Right forelimb (tissue), 1 donor: ENCODE measurements at regions not wholly inside any gene's neighbourhood (a gene's known extent, or its start where the extent isn't known, plus 50 kb on each side); places are given as distances from the start of the nearest gene placed in this dataset.

ENCODE experiments used
- DNase-seq: peaks from one replicate; pipeline ENCODE4 v3.0.0-alpha.2; 2018

DNA sequence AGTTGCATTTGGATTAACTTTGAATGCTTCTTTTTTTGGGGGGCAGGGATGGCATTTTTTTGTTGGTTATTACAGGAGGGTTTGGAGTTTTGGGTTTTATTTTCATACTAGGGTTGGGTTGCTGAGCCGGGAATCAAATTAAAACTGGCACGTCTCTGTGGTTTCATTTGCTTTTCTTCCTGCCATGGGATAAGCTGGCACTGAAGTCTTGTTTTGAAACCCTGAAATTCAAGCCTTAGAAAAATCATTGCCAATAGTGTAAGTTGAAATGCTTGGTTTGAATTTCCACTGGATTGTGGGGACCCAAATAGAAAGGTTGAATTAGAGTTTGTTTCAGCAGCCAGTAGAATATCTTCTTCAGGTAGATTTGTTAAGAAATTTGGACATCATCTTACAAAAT lies 193.1 kb upstream of the DCBLD2 start:
- DNase-seq: no peak

GRCh38 chr3:99087277-99087676 lies 185.8 kb upstream of the DCBLD2 start:
- no peak for DNase-seq

DNA sequence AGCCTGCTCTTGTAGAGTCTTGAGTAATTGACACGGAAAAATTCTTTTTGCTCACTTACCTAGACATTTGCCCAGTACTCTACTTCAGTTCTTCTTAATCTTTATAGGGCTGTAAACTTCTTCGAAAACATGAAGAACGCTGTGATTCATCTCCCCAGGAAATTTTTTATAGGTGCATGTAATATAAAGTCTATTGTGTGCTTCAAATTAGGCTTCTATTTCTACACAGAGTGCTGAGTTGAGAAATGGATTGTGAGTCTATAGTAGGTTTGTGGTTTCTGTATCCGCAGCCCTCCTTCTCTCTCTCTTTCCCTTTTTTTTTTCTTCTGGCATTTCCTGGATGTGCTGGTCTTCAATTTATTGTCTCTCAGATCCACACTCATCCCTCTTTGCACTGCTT lies 183.3 kb upstream of the DCBLD2 start:
- no peak for DNase-seq

- DNase-seq: no peak
Measured at GRCh38 chr3:99084156-99084555, 182.7 kb upstream of the DCBLD2 start.

GRCh38 chr3:99071096-99071495 lies 169.6 kb upstream of the DCBLD2 start:
- DNase-seq: no peak

GRCh38 chr3:99069973-99070372 lies 168.5 kb upstream of the DCBLD2 start:
- DNase-seq: no peak

DNA sequence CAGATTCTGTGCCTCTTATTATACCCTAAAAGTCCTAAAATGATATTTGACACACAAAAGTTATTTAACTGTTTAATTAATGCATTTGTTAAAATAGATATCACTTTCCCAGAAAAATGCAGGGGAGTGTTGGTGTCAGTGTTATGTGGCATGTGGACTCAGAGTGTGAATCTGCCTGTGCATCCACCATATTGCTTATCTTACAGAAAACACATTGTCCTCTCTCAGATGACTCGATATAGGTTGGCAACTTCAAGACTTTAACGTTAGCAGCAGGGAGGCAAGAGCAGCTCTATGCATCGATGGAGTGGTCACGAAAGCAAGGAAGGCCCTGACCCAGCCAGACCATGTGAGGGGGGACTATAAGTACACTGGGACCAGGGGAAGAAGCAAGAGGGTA lies 165.4 kb upstream of the DCBLD2 start:
- no peak for DNase-seq

GRCh38 chr3:99049164-99049563 lies 147.7 kb upstream of the DCBLD2 start:
- no peak for DNase-seq

DNA sequence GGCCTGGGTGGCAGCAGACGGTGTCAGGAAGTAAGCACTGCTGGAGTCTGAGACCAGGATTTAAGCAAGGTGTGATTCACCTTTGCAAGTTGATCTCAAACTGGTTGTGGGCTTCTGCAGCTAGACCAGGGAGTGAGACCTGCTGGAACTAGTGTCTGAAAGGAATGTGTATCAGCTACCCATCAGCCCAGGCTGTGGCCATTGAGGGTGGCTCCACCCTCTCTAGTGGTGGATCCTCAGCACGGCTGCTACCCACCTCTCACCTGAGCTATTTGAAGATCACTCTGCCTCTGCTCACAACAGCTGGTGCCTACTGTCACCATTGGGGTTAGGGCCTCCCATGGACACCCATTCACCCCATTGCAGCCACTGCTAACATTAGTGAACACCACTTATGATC lies 140.3 kb upstream of the DCBLD2 start:
- no peak for DNase-seq

- DNase-seq: no peak
Measured at GRCh38 chr3:99031778-99032177, 130.3 kb upstream of the DCBLD2 start.

DNA sequence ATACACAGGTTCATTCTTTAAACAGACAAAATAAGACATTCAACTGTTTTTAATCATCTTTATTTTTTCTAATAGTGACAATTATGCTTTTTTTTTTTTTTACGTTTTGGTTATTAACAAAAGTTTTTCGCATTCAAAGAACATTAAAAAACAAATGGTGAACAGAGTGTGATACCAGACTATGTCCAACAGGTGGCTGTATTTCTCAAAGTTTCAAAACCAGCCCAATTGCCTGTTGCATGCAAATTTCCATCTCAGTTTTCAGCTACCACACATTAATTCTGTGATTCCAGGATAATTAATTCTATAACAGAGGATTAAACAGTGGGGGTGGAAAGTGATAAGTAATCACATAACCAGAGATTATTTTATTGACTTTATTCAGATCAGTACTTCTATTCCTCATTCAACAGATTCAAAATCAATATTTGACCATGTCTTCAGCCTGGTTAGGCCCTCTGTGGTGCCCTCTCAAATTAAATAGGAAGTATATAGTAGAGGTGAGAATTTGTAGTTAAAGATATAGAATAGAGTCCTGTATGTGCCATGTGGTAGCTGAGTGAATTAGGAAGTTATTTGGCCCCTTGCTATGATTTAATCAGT lies 122.2 kb upstream of the DCBLD2 start:
- DNase-seq: no peak

GRCh38 chr3:99021466-99021865 lies 120.0 kb upstream of the DCBLD2 start:
- no peak for DNase-seq

DNA sequence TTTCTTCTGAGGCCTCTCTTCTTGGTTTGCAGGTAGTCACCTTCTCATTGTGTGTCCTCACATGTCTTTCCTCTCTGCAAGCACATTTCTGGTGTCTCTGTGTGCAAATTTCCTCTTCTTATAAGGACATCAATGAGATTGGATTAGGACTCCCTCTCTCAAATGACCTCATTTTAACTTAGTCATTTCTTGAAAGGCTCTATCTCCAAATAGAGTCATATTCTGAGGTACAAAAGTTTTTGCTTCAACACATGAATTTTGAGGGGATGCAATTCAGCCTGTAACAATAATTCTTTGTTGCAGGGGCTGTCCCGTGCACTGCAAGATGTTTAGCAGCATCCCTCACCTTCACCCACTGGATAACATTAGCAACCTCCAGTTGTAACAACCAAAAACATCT lies 115.0 kb upstream of the DCBLD2 start:
- no peak for DNase-seq

- DNase-seq: no peak
Measured at GRCh38 chr3:99013777-99014315, 112.4 kb upstream of the DCBLD2 start.

GRCh38 chr3:99013077-99013476 lies 111.6 kb upstream of the DCBLD2 start:
- no peak for DNase-seq

DNA sequence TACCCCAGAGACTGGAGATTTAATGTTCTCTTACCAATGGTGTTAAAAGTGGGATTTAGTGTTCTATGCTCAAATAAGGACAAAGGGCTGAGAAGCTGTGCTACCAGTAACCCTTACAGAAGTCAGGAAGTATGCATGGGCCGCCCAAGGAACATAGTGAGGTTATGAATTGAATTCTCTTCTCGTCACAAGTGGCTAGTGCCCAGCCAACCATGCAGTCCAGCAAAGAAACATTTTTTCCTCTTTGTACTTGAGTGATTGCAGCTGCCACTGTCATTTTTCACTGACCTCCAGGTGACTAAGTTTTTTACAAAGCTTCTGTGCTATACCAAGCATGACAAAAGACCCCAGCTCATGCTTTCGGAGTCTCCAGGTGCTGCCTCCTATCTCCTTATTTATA lies 110.6 kb upstream of the DCBLD2 start:
- DNase-seq: no peak

GRCh38 chr3:99009851-99010250 lies 108.4 kb upstream of the DCBLD2 start:
- no peak for DNase-seq

- DNase-seq: no peak
Measured at GRCh38 chr3:99006686-99007085, 105.2 kb upstream of the DCBLD2 start.

DNA sequence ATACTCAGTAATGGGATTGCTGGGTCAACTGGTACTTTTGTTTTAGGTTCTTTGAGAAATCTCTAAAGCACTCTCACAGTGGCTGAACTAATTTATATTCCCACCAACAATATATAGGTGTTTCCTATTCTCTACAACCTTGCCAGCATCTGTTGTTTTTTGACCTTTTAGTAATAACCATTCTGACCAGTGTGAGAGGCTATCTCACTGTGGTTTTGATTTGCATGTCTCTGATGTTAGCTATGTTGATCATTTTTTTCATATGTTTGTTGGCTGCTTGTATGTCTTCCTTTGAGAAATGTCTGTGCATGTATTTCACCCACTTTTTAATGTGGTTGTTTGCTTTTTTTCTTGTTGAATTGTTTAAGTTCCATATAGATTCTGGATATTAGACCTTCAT lies 98.2 kb upstream of the DCBLD2 start:
- no peak for DNase-seq

- no peak for DNase-seq
Measured at GRCh38 chr3:98994128-98994762, 92.8 kb upstream of the DCBLD2 start.

DNA sequence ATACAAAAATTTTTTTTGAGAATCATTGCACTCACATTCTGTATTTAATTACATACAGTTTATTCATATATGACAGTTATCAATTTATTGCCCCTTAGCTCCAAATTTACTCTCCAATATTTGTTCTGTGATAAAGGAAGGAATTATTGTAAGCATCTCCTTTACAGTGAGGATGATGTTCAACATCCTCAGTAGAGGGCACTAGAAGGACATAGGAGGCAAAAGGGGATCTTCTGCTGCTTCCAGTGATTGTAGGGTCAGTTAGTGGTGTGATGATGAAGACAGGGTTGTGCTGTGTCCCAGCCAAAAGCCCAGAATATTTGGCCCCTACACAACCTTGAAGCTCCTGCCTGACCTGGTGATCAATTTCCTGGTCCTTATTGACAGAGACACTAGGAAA lies 89.9 kb upstream of the DCBLD2 start:
- DNase-seq: no peak

GRCh38 chr3:98990657-98991056 lies 89.2 kb upstream of the DCBLD2 start:
- DNase-seq: no peak

GRCh38 chr3:98986073-98986472 lies 84.6 kb upstream of the DCBLD2 start:
- peak; percentile 59 for DNase-seq

DNA sequence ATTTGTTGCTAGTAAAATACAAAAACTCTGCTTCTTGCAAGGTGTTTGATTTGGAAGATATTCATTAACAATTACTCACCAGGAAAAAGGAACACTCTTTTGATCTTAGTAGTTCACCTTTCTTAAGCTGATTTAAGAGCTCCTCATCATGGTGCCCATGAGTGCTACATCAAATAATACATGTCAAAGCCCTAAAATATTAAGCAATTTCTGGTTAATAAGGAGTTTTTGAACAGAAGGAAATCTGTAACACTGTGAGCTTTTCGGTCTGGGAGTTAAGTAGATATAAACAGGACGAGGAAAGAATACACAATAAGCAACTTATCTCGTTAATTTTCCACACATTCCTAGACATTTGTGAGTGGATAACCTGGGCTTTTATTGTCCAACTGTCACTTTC lies 83.9 kb upstream of the DCBLD2 start:
- no peak for DNase-seq

DNA sequence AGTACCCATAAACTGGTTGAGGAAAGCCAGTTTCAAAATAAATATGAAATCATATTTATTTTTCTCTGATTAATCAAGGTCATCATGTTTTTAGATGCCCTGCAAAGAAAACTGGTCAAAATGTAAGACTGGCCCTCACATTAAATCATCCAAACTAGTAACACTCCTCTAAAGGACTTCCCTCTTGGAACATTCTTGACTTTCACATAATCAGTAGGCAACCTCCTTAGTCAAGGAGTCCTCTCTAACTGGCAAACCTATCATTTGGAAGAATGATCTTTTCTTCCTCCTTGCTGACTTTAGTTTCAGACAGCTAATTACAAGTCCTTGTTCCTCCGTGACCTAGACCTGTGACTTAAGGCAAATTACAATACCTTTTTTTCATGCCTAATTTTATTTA lies 82.5 kb upstream of the DCBLD2 start:
- DNase-seq: no peak
